ENCODE measurements at regions not wholly inside any gene's neighbourhood (a gene's known extent, or its start where the extent isn't known, plus 50 kb on each side); places are given as distances from the start of the nearest gene placed in this dataset.

DNA sequence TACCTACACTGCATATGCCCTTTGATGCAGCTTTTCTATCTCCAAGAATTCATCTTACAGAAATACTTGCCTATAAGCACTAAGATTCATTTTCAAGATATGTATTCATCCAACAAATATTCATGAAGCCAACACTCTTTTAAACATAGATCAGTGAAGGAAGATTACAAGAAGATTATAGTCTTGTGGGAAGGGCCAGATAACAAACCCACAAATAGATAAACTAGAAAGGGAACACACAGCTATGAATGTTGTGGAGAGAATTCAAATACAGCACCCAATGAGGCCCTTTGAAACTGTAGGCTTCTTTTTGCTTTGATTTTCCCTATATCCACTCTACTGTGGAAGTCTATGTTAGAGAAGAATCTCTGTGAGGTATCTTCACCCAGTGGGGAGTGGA is 186.7 kb upstream of the RBMS1 start:
- Mint-ChIP-seq H3K4me1 (no peaks in the 10 kb centered on the region), H3K27me3 (ENCODE audit: low read depth in 3 of 3) (no peaks in the 10 kb centered on the region), H3K4me3 (no peak overlapping the region), H3K9me3 (peaks cover 0 to 9% (median 2%) of the 10 kb centered on the region in 7 donors), H3K36me3 (no peaks in the 10 kb centered on the region), H3K27ac (no peak overlapping the region)
- H3K79me2 ChIP-seq (ENCODE audit: insufficient read depth, low read length), result no peaks in the 10 kb centered on the region
- peak overlapping the region; percentile 8 for H2AFZ ChIP-seq (ENCODE audit: insufficient read depth, low read depth, low read length, poor library complexity, severe bottlenecking)
- no peaks in the 10 kb centered on the region for H3K4me1 ChIP-seq (ENCODE audit: control insufficient read depth in 1 of 2, insufficient read depth in 2 of 2, low read length in 2 of 2)
- no peak overlapping the region for H3K4me2 ChIP-seq (replicated peaks; ENCODE audit: extremely low read depth, low read length, poor library complexity, severe bottlenecking)
- intact Hi-C loops (cut with micrococcal nuclease), result no loop called here
- no peak overlapping the region for H3K27ac ChIP-seq (ENCODE audit: low read depth in 1 of 2, low read length in 2 of 2)
- no peak for DNase-seq
- H4K20me1 ChIP-seq (ENCODE audit: insufficient read depth, low read length), result no peaks in the 10 kb centered on the region
- no peaks in the 10 kb centered on the region for H3K9me3 ChIP-seq (replicated peaks in 1 of 2; ENCODE audit: control insufficient read depth in 1 of 2, insufficient read depth in 1 of 2, low read length in 2 of 2)
- TF ChIP-seq, protein P1, sequence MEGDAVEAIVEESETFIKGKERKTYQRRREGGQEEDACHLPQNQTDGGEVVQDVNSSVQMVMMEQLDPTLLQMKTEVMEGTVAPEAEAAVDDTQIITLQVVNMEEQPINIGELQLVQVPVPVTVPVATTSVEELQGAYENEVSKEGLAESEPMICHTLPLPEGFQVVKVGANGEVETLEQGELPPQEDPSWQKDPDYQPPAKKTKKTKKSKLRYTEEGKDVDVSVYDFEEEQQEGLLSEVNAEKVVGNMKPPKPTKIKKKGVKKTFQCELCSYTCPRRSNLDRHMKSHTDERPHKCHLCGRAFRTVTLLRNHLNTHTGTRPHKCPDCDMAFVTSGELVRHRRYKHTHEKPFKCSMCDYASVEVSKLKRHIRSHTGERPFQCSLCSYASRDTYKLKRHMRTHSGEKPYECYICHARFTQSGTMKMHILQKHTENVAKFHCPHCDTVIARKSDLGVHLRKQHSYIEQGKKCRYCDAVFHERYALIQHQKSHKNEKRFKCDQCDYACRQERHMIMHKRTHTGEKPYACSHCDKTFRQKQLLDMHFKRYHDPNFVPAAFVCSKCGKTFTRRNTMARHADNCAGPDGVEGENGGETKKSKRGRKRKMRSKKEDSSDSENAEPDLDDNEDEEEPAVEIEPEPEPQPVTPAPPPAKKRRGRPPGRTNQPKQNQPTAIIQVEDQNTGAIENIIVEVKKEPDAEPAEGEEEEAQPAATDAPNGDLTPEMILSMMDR (IDR thresholded peaks at IDR 0.05), result no peak
- H3K4me3 ChIP-seq (replicated peaks in 1 of 3; ENCODE audit: low read depth in 2 of 3, low read length in 3 of 3), result no peak overlapping the region
- H3K9ac ChIP-seq (ENCODE audit: insufficient read depth, low read length, poor library complexity, severe bottlenecking), result no peak overlapping the region
- no peaks in the 10 kb centered on the region for H3K27me3 ChIP-seq (ENCODE audit: control insufficient read depth in 2 of 2, insufficient read depth in 2 of 2, low read length in 2 of 2)
- no peaks in the 10 kb centered on the region for H3K36me3 ChIP-seq (replicated peaks in 1 of 2; ENCODE audit: control insufficient read depth in 1 of 2, insufficient read depth in 2 of 2, low read length in 2 of 2)

- no peaks in the 10 kb centered on the region for H3K36me3 Mint-ChIP-seq
- Histone ChIP-seq H3K4me1 (ENCODE audit: control insufficient read depth in 1 of 2, insufficient read depth in 2 of 2, low read length in 2 of 2) (no peaks in the 10 kb centered on the region), H3K27me3 (ENCODE audit: control insufficient read depth in 2 of 2, insufficient read depth in 2 of 2, low read length in 2 of 2) (no peaks in the 10 kb centered on the region), H2AFZ (ENCODE audit: insufficient read depth, low read depth, low read length, poor library complexity, severe bottlenecking) (no peak overlapping the region), H3K36me3 (replicated peaks in 1 of 2; ENCODE audit: control insufficient read depth in 1 of 2, insufficient read depth in 2 of 2, low read length in 2 of 2) (no peaks in the 10 kb centered on the region), H3K4me3 (replicated peaks in 1 of 3; ENCODE audit: low read depth in 2 of 3, low read length in 3 of 3) (no peak overlapping the region), H3K9me3 (replicated peaks in 1 of 2; ENCODE audit: control insufficient read depth in 1 of 2, insufficient read depth in 1 of 2, low read length in 2 of 2) (no peaks in the 10 kb centered on the region), H3K27ac (ENCODE audit: low read depth in 1 of 2, low read length in 2 of 2) (no peak overlapping the region), H4K20me1 (ENCODE audit: insufficient read depth, low read length) (no peaks in the 10 kb centered on the region), H3K4me2 (replicated peaks; ENCODE audit: extremely low read depth, low read length, poor library complexity, severe bottlenecking) (no peak overlapping the region), H3K79me2 (ENCODE audit: insufficient read depth, low read length) (no peaks in the 10 kb centered on the region), H3K9ac (ENCODE audit: insufficient read depth, low read length, poor library complexity, severe bottlenecking) (no peak overlapping the region)
- H3K4me3 Mint-ChIP-seq, result no peak overlapping the region
- WGBS (ENCODE audit: insufficient coverage), result no CpG with 5 or more reads among the region's 2 CpGs
- intact Hi-C loops (cut with micrococcal nuclease), result no loop called here
- no peak for DNase-seq
- TF ChIP-seq, protein P1 (IDR thresholded peaks at IDR 0.05), result no peak
- no peak overlapping the region for H3K27ac Mint-ChIP-seq
- peaks cover 0 to 9% (median 2%) of the 10 kb centered on the region in 7 donors for H3K9me3 Mint-ChIP-seq
- no peaks in the 10 kb centered on the region for H3K27me3 Mint-ChIP-seq (ENCODE audit: low read depth in 3 of 3)
- H3K4me1 Mint-ChIP-seq, result no peaks in the 10 kb centered on the region
Observed at GRCh38 chr2:160680974-160681373, 187.4 kb upstream of the RBMS1 start.

All from CD14-positive monocyte (primary cell).